GM13976 (cell line): ENCODE measurements at regions not wholly inside any gene's neighbourhood (a gene's known extent, or its start where the extent isn't known, plus 50 kb on each side); places are given as distances from the start of the nearest gene placed in this dataset.

Experiments
- DNase-seq: peaks from one replicate; pipeline ENCODE4 v3.0.0; 2012; ENCODE audit warnings: low spot score
- in situ Hi-C: fragments of 300-500 bp; cut with MboI; formaldehyde crosslinking; loops from one replicate; pipeline ENCODE4 v1.12.0; 2022; ENCODE audit warnings: low sequenced_read_pairs, mixed read lengths, inconsistent platforms; ENCODE audit not compliant: unreplicated experiment
- TF ChIP-seq, protein P1 (sequence below): IDR thresholded peaks from 2 replicates; pipeline ENCODE4 v1.5.1; 2012; ENCODE audit warnings: borderline replicate concordance, mild to moderate bottlenecking; ENCODE audit not compliant: insufficient read depth; ENCODE audit errors: extremely low read depth, missing control alignments, control extremely low read depth

- in situ Hi-C loops, result no loop called here
- TF ChIP-seq, protein P1, sequence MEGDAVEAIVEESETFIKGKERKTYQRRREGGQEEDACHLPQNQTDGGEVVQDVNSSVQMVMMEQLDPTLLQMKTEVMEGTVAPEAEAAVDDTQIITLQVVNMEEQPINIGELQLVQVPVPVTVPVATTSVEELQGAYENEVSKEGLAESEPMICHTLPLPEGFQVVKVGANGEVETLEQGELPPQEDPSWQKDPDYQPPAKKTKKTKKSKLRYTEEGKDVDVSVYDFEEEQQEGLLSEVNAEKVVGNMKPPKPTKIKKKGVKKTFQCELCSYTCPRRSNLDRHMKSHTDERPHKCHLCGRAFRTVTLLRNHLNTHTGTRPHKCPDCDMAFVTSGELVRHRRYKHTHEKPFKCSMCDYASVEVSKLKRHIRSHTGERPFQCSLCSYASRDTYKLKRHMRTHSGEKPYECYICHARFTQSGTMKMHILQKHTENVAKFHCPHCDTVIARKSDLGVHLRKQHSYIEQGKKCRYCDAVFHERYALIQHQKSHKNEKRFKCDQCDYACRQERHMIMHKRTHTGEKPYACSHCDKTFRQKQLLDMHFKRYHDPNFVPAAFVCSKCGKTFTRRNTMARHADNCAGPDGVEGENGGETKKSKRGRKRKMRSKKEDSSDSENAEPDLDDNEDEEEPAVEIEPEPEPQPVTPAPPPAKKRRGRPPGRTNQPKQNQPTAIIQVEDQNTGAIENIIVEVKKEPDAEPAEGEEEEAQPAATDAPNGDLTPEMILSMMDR, result no peak
Measured at GRCh38 chrX:40290517-40290916, 192.8 kb upstream of the BCOR start.

DNA sequence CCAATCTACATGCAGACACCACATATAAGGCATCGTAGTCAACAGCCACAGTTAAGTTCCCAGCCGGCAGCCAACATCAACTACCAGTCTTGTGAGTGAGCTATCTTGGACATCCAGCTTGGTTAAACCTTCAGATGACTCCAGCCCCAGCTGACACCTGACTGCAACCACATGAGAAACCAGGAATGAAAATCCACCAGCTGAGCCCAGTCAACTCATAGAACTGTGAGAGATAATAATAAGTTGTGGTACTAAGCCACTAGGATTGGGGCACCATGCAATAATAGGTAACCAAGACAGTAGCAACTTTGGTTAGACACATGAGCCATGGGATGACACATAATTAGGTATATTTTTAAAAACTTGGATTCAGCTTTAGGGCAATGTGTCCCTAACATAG lies 188.1 kb upstream of the BCOR start:
- TF ChIP-seq, protein P1, result no peak
- DNase-seq, result no peak
- in situ Hi-C loops, result no loop called here

More at GRCh38 chrX:40290517-40290916, 192.8 kb upstream of the BCOR start:
- no peak for DNase-seq

- DNase-seq, result no peak
- in situ Hi-C loops, result no loop called here
Measured at GRCh38 chrX:40284852-40285251, 187.1 kb upstream of the BCOR start.

GRCh38 chrX:40283981-40284380 lies 186.2 kb upstream of the BCOR start:
- in situ Hi-C loops, result no loop called here
- DNase-seq, result no peak
- TF ChIP-seq, protein P1, result no peak

More at GRCh38 chrX:40284852-40285251, 187.1 kb upstream of the BCOR start:
- TF ChIP-seq, protein P1, result no peak

GRCh38 chrX:40282946-40283660 lies 185.3 kb upstream of the BCOR start:
- in situ Hi-C loops, result no loop called here
- TF ChIP-seq, protein P1, result no peak
- DNase-seq, result no peak

- in situ Hi-C loops, result no loop called here
- TF ChIP-seq, protein P1, result no peak
- no peak for DNase-seq
Measured at GRCh38 chrX:40282348-40282747, 184.6 kb upstream of the BCOR start.

DNA sequence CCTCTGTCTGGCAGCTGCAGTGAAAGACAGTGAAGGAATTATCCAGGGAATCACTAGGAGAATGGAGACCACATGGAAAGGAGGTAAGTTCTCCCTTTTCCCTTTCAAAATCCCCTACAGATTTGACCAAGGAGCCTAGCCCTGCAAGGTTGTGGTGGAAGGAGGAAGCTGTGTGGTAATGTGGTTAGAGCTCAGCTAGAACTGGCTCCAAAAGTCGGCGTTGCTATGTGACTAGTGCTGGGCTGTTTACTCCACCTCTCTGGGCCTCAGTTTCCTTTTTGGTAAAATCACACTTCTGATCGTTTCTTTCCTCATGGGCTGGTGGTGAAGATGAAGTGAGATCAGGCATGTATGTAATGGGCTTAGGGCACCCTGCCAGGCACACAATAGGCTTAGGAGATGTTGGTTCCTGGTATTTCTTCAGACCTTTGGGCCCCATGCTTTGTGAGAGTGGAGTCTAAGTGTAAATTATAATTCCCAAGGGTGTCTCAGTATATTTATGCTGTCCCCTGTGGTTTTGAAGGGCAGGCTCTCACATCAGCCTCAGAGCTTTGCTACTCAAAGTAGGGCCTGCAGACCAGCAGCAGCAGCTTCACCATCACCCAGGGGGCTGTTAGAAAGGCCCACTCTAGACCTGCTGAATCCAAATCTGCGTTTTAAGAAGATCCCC lies 183.7 kb upstream of the BCOR start:
- TF ChIP-seq, protein P1, result no peak
- no peak for DNase-seq
- in situ Hi-C loops, result no loop called here
